H9 (cell line): ENCODE measurements at regions not wholly inside any gene's neighbourhood (a gene's known extent, or its start where the extent isn't known, plus 50 kb on each side); places are given as distances from the start of the nearest gene placed in this dataset.

Source experiments
- DNase-seq: peaks from one replicate; pipeline ENCODE4 v3.0.0-alpha.2; 2017
- H2AFZ ChIP-seq: one replicate; pipeline ENCODE4 v1.6.1; 2013; ENCODE audit warnings: mild to moderate bottlenecking, low read length, control low read depth, moderate library complexity
- H2AK5ac ChIP-seq: 2 replicates; pipeline ENCODE4 v1.6.1; 2013; ENCODE audit warnings: low read length, control low read depth, mixed read lengths; ENCODE audit not compliant: insufficient read length
- H2BK120ac ChIP-seq: one replicate; pipeline ENCODE4 v1.6.1; 2013; ENCODE audit warnings: low read depth, mild to moderate bottlenecking, low read length, control low read depth, inconsistent platforms; ENCODE audit not compliant: poor library complexity, severe bottlenecking
- H2BK12ac ChIP-seq: 2 replicates; pipeline ENCODE4 v1.6.1; 2013; ENCODE audit warnings: low read length, control low read depth, mixed read lengths, low read depth; ENCODE audit not compliant: insufficient read length
- H2BK15ac ChIP-seq: 2 replicates; pipeline ENCODE4 v1.6.1; 2013; ENCODE audit warnings: low read depth, low read length, control low read depth
- H2BK20ac ChIP-seq: one replicate; pipeline ENCODE4 v1.6.1; 2013; ENCODE audit warnings: low read depth, mild to moderate bottlenecking, low read length, control low read depth, inconsistent platforms; ENCODE audit not compliant: poor library complexity, severe bottlenecking
- H2BK5ac ChIP-seq: 2 replicates; pipeline ENCODE4 v1.6.1; 2013; ENCODE audit warnings: low read length, control low read depth, mixed read lengths; ENCODE audit not compliant: insufficient read length
- H3K14ac ChIP-seq: 2 replicates; pipeline ENCODE4 v1.6.1; 2013; ENCODE audit warnings: low read length, control low read depth; ENCODE audit not compliant: insufficient read depth
- H3K18ac ChIP-seq: 2 replicates; pipeline ENCODE4 v1.6.1; 2013; ENCODE audit warnings: low read depth, mild to moderate bottlenecking, mixed read lengths, low read length, control low read depth; ENCODE audit not compliant: insufficient read length
- H3K23ac ChIP-seq: 2 replicates; pipeline ENCODE4 v1.6.1; 2013; ENCODE audit warnings: low read length, control low read depth, mixed read lengths, low read depth; ENCODE audit not compliant: insufficient read length
- H3K23me2 ChIP-seq: 2 replicates; pipeline ENCODE4 v1.6.1; 2013; ENCODE audit warnings: low read depth, mild to moderate bottlenecking, mixed read lengths, low read length, control low read depth; ENCODE audit not compliant: insufficient read length, poor library complexity, severe bottlenecking
- H3K27ac ChIP-seq: 2 replicates; pipeline ENCODE4 v1.5.1; 2013; ENCODE audit warnings: low read length, control low read depth, mixed read lengths, low read depth; ENCODE audit not compliant: insufficient read length
- H3K27me3 ChIP-seq: 2 replicates; pipeline ENCODE4 v1.6.1; 2013; ENCODE audit warnings: low read length, control low read depth, inconsistent platforms; ENCODE audit not compliant: insufficient read depth
- H3K4ac ChIP-seq: 2 replicates; pipeline ENCODE4 v1.6.1; 2013; ENCODE audit warnings: low read depth, mild to moderate bottlenecking, control low read depth, inconsistent platforms, low read length, moderate library complexity
- H3K4me1 ChIP-seq: 2 replicates; pipeline ENCODE4 v1.6.1; 2013; ENCODE audit warnings: low read length, control low read depth, inconsistent platforms; ENCODE audit not compliant: insufficient read depth
- H3K4me2 ChIP-seq: 2 replicates; pipeline ENCODE4 v1.6.1; 2013; ENCODE audit warnings: low read length, control low read depth, mixed read lengths; ENCODE audit not compliant: insufficient read length, insufficient read depth
- H3K56ac ChIP-seq: 2 replicates; pipeline ENCODE4 v1.6.1; 2013; ENCODE audit warnings: low read depth, mild to moderate bottlenecking, mixed read lengths, low read length, control low read depth; ENCODE audit not compliant: insufficient read length
- H3K79me1 ChIP-seq: 2 replicates; pipeline ENCODE4 v1.6.1; 2013; ENCODE audit warnings: low read depth, mild to moderate bottlenecking, moderate library complexity, low read length, control low read depth, inconsistent platforms; ENCODE audit not compliant: insufficient read depth, poor library complexity, severe bottlenecking
- H3K79me2 ChIP-seq: 2 replicates; pipeline ENCODE4 v1.6.1; 2013; ENCODE audit warnings: low read length, control low read depth, inconsistent platforms; ENCODE audit not compliant: insufficient read depth
- H3K9ac ChIP-seq: 2 replicates; pipeline ENCODE4 v1.6.1; 2013; ENCODE audit warnings: low read length, control low read depth, mixed read lengths; ENCODE audit not compliant: insufficient read length; ENCODE audit errors: extremely low read depth
- H3K9me3 ChIP-seq: one replicate; pipeline ENCODE4 v1.6.1; 2013; ENCODE audit warnings: low read depth, low read length, inconsistent platforms; ENCODE audit not compliant: control insufficient read depth
- H3T11ph ChIP-seq: one replicate; pipeline ENCODE4 v1.6.1; 2013; ENCODE audit warnings: mild to moderate bottlenecking, low read length, control low read depth, inconsistent platforms
- H4K20me1 ChIP-seq: one replicate; pipeline ENCODE4 v1.6.1; 2013; ENCODE audit not compliant: control insufficient read depth, insufficient read length, insufficient read depth
- H4K5ac ChIP-seq: 2 replicates; pipeline ENCODE4 v1.6.1; 2013; ENCODE audit warnings: low read depth, mild to moderate bottlenecking, mixed read lengths, low read length, control low read depth; ENCODE audit not compliant: insufficient read length
- H4K8ac ChIP-seq: replicated peaks from 2 replicates; pipeline ENCODE4 v1.6.1; 2013; ENCODE audit warnings: low read length, control low read depth, mixed read lengths, low read depth; ENCODE audit not compliant: insufficient read length
- H4K91ac ChIP-seq: 2 replicates; pipeline ENCODE4 v1.6.1; 2013; ENCODE audit warnings: low read depth, mild to moderate bottlenecking, moderate library complexity, mixed read lengths, low read length, control low read depth; ENCODE audit not compliant: insufficient read length
- H3K27ac Mint-ChIP-seq, 3 experiments: 2 replicates in 2 of 3; 3 replicates in 1 of 3; pipeline ENCODE4 v1.8.0; 2020 to 2021; ENCODE audit warnings: mixed read lengths in 3 of 3, mild to moderate bottlenecking in 1 of 3, moderate library complexity in 1 of 3
- H3K27me3 Mint-ChIP-seq: 2 replicates; pipeline ENCODE4 v1.8.0; 2021; ENCODE audit warnings: low read depth, mild to moderate bottlenecking, moderate library complexity, mixed read lengths
- H3K36me3 Mint-ChIP-seq, 3 experiments: 2 replicates in 2 of 3; 3 replicates in 1 of 3; pipeline ENCODE4 v1.8.0; 2020 to 2021; ENCODE audit warnings: low read depth in 3 of 3, mixed read lengths in 3 of 3; ENCODE audit not compliant: insufficient read depth in 1 of 3
- H3K4me1 Mint-ChIP-seq, 2 experiments: 2 replicates each; pipeline ENCODE4 v1.8.0; 2020; ENCODE audit warnings: mixed read lengths in 2 of 2
- H3K4me3 Mint-ChIP-seq, 2 experiments: 2 replicates in 1 of 2; 3 replicates in 1 of 2; pipeline ENCODE4 v1.8.0; 2020 to 2021; ENCODE audit warnings: mild to moderate bottlenecking in 2 of 2, mixed read lengths in 2 of 2, moderate library complexity in 1 of 2
- H3K9me3 Mint-ChIP-seq, 2 experiments: 2 replicates in 1 of 2; 3 replicates in 1 of 2; pipeline ENCODE4 v1.8.0; 2020; ENCODE audit warnings: mild to moderate bottlenecking in 2 of 2, mixed read lengths in 2 of 2, moderate library complexity in 1 of 2
- WGBS: extraction: QIAGEN DNeasy Blood & Tissue Kit; methylation state at CpG from one replicate; pipeline ENCODE4 v1.1.7; 2013; ENCODE audit warnings: missing lambda C conversion rate, low lambda C conversion rate, mixed read lengths; ENCODE audit not compliant: insufficient read length; ENCODE audit errors: extremely low coverage; 5-methylcytosine and 5-hydroxymethylcytosine counted together
- TF ChIP-seq, protein P1 (sequence below): fragments of 200-600 bp; sonication (generic); conservative IDR thresholded peaks from 3 replicates; pipeline ENCODE4 v1.8.0; 2021; ENCODE audit warnings: antibody characterized with exemption, mild to moderate bottlenecking

DNA sequence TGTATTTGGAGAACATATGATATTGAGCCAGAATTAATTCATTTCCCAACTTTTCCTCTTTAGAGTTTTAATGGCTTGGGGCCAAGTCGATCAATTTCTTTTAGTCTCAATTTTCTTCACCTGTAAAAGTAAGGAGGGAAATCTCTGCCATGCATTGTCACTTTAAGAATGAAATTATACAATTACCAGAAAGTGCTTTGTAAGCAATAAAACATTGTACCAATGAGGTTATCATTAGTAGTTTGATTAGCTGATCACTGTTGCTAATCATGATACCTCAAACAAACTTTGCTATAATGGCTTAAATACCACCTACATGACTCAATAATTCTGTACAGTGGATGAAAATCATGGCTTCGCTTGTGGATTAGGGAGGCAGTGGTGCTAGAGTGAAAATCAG is 1525.8 kb upstream of the GOT2 start:
- no peaks in the 10 kb centered on the region for H3K27me3 ChIP-seq
- no peak overlapping the region for H3K23ac ChIP-seq
- H4K8ac ChIP-seq: no peak overlapping the region
- Mint-ChIP-seq H3K36me3 (peaks cover 0 to 3% (median 0%) of the 10 kb centered on the region in 3 experiments; a peak in 3 of 7 replicates), H3K9me3 (no peaks in the 10 kb centered on the region; a peak in 1 of 5 replicates), H3K27ac (no peak overlapping the region; a peak in 1 of 7 replicates), H3K4me1 (peaks cover 5 to 6% of the 10 kb centered on the region in 2 experiments), H3K4me3 (no peak overlapping the region), H3K27me3 (peaks cover 1% of the 10 kb centered on the region; the same call in 1 of the 2 replicates)
- WGBS: no CpG with 5 or more reads among the region's 2 CpGs
- no peak overlapping the region for H3K4ac ChIP-seq
- no peak overlapping the region for H3K4me2 ChIP-seq
- no peak overlapping the region for H2BK120ac ChIP-seq
- no peak overlapping the region for H2BK5ac ChIP-seq
- no peak overlapping the region for H2BK20ac ChIP-seq
- H3K79me1 ChIP-seq: no peaks in the 10 kb centered on the region
- H2AK5ac ChIP-seq: no peak overlapping the region
- no peak overlapping the region for H3K56ac ChIP-seq
- H3K9ac ChIP-seq: no peak overlapping the region
- H3K23me2 ChIP-seq: no peaks in the 10 kb centered on the region
- no peak overlapping the region for H3K14ac ChIP-seq
- TF ChIP-seq, protein P1, sequence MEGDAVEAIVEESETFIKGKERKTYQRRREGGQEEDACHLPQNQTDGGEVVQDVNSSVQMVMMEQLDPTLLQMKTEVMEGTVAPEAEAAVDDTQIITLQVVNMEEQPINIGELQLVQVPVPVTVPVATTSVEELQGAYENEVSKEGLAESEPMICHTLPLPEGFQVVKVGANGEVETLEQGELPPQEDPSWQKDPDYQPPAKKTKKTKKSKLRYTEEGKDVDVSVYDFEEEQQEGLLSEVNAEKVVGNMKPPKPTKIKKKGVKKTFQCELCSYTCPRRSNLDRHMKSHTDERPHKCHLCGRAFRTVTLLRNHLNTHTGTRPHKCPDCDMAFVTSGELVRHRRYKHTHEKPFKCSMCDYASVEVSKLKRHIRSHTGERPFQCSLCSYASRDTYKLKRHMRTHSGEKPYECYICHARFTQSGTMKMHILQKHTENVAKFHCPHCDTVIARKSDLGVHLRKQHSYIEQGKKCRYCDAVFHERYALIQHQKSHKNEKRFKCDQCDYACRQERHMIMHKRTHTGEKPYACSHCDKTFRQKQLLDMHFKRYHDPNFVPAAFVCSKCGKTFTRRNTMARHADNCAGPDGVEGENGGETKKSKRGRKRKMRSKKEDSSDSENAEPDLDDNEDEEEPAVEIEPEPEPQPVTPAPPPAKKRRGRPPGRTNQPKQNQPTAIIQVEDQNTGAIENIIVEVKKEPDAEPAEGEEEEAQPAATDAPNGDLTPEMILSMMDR: no peak
- DNase-seq: no peak
- no peak overlapping the region for H2BK15ac ChIP-seq
- H3K4me1 ChIP-seq: no peaks in the 10 kb centered on the region
- no peak overlapping the region for H2BK12ac ChIP-seq
- no peak overlapping the region for H4K91ac ChIP-seq
- no peak overlapping the region for H3K18ac ChIP-seq
- H3K9me3 ChIP-seq: no peaks in the 10 kb centered on the region
- no peaks in the 10 kb centered on the region for H3K79me2 ChIP-seq
- no peaks in the 10 kb centered on the region for H4K20me1 ChIP-seq
- no peak overlapping the region for H3T11ph ChIP-seq
- H2AFZ ChIP-seq: no peak overlapping the region
- no peak overlapping the region for H3K27ac ChIP-seq
- no peak overlapping the region for H4K5ac ChIP-seq
